ENCODE measurements at regions not wholly inside any gene's neighbourhood (a gene's known extent, or its start where the extent isn't known, plus 50 kb on each side); places are given as distances from the start of the nearest gene placed in this dataset.

GRCh38 chr5:162721125-162721524 lies 653.6 kb downstream of the GABRG2 start:
- Mint-ChIP-seq H3K4me1 (no peaks in the 10 kb centered on the region), H3K4me3 (no peak overlapping the region), H3K36me3 (peaks cover 24% of the 10 kb centered on the region), H3K27ac (no peak overlapping the region), H3K9me3 (peaks cover 55% of the 10 kb centered on the region), H3K27me3 (ENCODE audit: low read depth) (no peaks in the 10 kb centered on the region)
- ChIA-PET POLR2A (no interaction called here), CTCF (no interaction called here)
- TF ChIP-seq SOX15 (CRISPR knock-in tag; IDR thresholded peaks at IDR 0.05) (no peak), CBFB (CRISPR knock-in tag; IDR thresholded peaks at IDR 0.05; ENCODE audit: low read depth) (no peak), ELF4 (CRISPR knock-in tag; IDR thresholded peaks at IDR 0.05; ENCODE audit: low read depth) (no peak), PRDM15 (CRISPR knock-in tag; IDR thresholded peaks at IDR 0.05) (no peak), GTF2I (CRISPR knock-in tag; conservative IDR thresholded peaks at IDR 0.05) (no peak), ZBTB21 (CRISPR knock-in tag; IDR thresholded peaks at IDR 0.05; ENCODE audit: borderline replicate concordance) (no peak), ZMAT4 (CRISPR knock-in tag; IDR thresholded peaks at IDR 0.05) (no peak), ZNF138 (CRISPR knock-in tag; conservative IDR thresholded peaks at IDR 0.05) (no peak), MYBL2 (CRISPR knock-in tag; IDR thresholded peaks at IDR 0.05) (no peak), ZNF219 (CRISPR knock-in tag; IDR thresholded peaks at IDR 0.05; ENCODE audit: borderline replicate concordance) (no peak)
- ATAC-seq (no peak), DNase-seq (ENCODE audit: low spot score) (no peak)

- POLR2A ChIA-PET = no interaction called here
- Mint-ChIP-seq H3K4me3 (no peak overlapping the region), H3K9me3 (peaks cover 8% of the 10 kb centered on the region), H3K36me3 (peaks cover 2% of the 10 kb centered on the region; the same call in 1 of the 2 replicates), H3K27ac (no peak overlapping the region), H3K4me1 (no peaks in the 10 kb centered on the region), H3K27me3 (ENCODE audit: low read depth) (no peaks in the 10 kb centered on the region)
- ATAC-seq (no peak), DNase-seq (ENCODE audit: low spot score) (no peak)
- CTCF ChIA-PET = no interaction called here
- no peak for TF ChIP-seq CBFB (CRISPR knock-in tag; IDR thresholded peaks at IDR 0.05; ENCODE audit: low read depth)
- no peak for TF ChIP-seq ZNF138 (CRISPR knock-in tag; conservative IDR thresholded peaks at IDR 0.05)
- no peak for TF ChIP-seq ZNF232 (CRISPR knock-in tag; IDR thresholded peaks at IDR 0.05)
- TF ChIP-seq ETV6 (CRISPR knock-in tag; IDR thresholded peaks at IDR 0.05) = no peak
- TF ChIP-seq ERG (CRISPR knock-in tag; IDR thresholded peaks at IDR 0.05) = no peak
- TF ChIP-seq ZNF532 (CRISPR knock-in tag; IDR thresholded peaks at IDR 0.05; ENCODE audit: borderline replicate concordance) = no peak
- TF ChIP-seq TEAD1 (CRISPR knock-in tag; IDR thresholded peaks at IDR 0.05) = no peak
- no peak for TF ChIP-seq FOXP4 (CRISPR knock-in tag; IDR thresholded peaks at IDR 0.05)
- no peak for TF ChIP-seq RELA (CRISPR knock-in tag; IDR thresholded peaks at IDR 0.05; ENCODE audit: borderline replicate concordance)
- no peak for TF ChIP-seq NR3C1 (CRISPR knock-in tag; conservative IDR thresholded peaks at IDR 0.05; ENCODE audit: low read depth)
- TF ChIP-seq ATF2 (CRISPR knock-in tag; IDR thresholded peaks at IDR 0.05; ENCODE audit: borderline replicate concordance, low read depth) = no peak
- TF ChIP-seq ATF3 (CRISPR knock-in tag; conservative IDR thresholded peaks at IDR 0.05) = no peak
- TF ChIP-seq ZSCAN18 (CRISPR knock-in tag; IDR thresholded peaks at IDR 0.05) = no peak
Observed at GRCh38 chr5:162752612-162753011, 684.8 kb upstream of the CCNG1 start.

All from WTC11 (cell line).